Activated CD4-positive, alpha-beta T cell treated with anti-CD3 and anti-CD28 coated beads for 36 hours (primary cell): ENCODE measurements at regions not wholly inside any gene's neighbourhood (a gene's known extent, or its start where the extent isn't known, plus 50 kb on each side); places are given as distances from the start of the nearest gene placed in this dataset.
"Not testable (repeated sequence)": the region's sequence is repeated elsewhere in the genome, so short reads cannot be mapped to it uniquely, and the experiment has no call there.

Source experiments
- ATAC-seq: fragments of 200-7000 bp; cut with Tn5 transposase; one replicate; pipeline ENCODE4 v1.10.0; 2021; ENCODE audit warnings: mild to moderate bottlenecking, moderate library complexity
- CTCF ChIA-PET: fragments of 350-600 bp; sonication (Branson Sonifier 250); formaldehyde crosslinking; loops from one replicate; lab custom pipeline; 2021; ENCODE audit warnings: antibody characterized with exemption; lab: Charles Lee
- POLR2A ChIA-PET: fragments of 350-600 bp; sonication (Branson Sonifier 250); formaldehyde crosslinking; loops from one replicate; lab custom pipeline; 2021; ENCODE audit warnings: antibody characterized with exemption, inconsistent platforms; lab: Charles Lee
- DNase-seq: peaks from one replicate; pipeline ENCODE4 v3.0.0-alpha.2; 2020
- H3K27ac Mint-ChIP-seq: one replicate; pipeline ENCODE4 v1.8.0; 2021; ENCODE audit warnings: mixed read lengths
- H3K27me3 Mint-ChIP-seq: one replicate; pipeline ENCODE4 v1.8.0; 2021; ENCODE audit warnings: mixed read lengths
- H3K36me3 Mint-ChIP-seq: one replicate; pipeline ENCODE4 v1.8.0; 2021; ENCODE audit warnings: low read depth, mixed read lengths
- H3K4me1 Mint-ChIP-seq: one replicate; pipeline ENCODE4 v1.8.0; 2021; ENCODE audit warnings: mixed read lengths
- H3K4me3 Mint-ChIP-seq: one replicate; pipeline ENCODE4 v1.8.0; 2021; ENCODE audit warnings: mild to moderate bottlenecking, moderate library complexity, mixed read lengths
- H3K9me3 Mint-ChIP-seq: one replicate; pipeline ENCODE4 v1.8.0; 2021; ENCODE audit warnings: low read depth, mixed read lengths
- intact Hi-C, 2 experiments: fragments of 100-400 bp; cut with DNase I in 1 of 2; cut with micrococcal nuclease in 1 of 2; formaldehyde crosslinking; loops; one replicate each; pipeline versions ENCODE4 v1.14.2 to v1.15.1; 2022 to 2024; cut with DNase I, micrococcal nuclease

GRCh38 chr7:39793026-39793425 lies 157.0 kb upstream of the CDK13 start:
- intact Hi-C loops, H3K4me1 Mint-ChIP-seq, CTCF ChIA-PET, H3K9me3 Mint-ChIP-seq, POLR2A ChIA-PET, H3K27ac Mint-ChIP-seq, H3K27me3 Mint-ChIP-seq, ATAC-seq, DNase-seq, H3K4me3 Mint-ChIP-seq: not testable (repeated sequence)
- H3K36me3 Mint-ChIP-seq: peaks cover 11% of the 10 kb centered on the region

- ATAC-seq, H3K4me1 Mint-ChIP-seq, H3K4me3 Mint-ChIP-seq, intact Hi-C loops, DNase-seq, POLR2A ChIA-PET, H3K9me3 Mint-ChIP-seq, CTCF ChIA-PET, H3K27me3 Mint-ChIP-seq, H3K27ac Mint-ChIP-seq: not testable (repeated sequence)
- H3K36me3 Mint-ChIP-seq: peaks cover 11% of the 10 kb centered on the region
Observed at GRCh38 chr7:39793851-39794250, 156.2 kb upstream of the CDK13 start.

- H3K36me3 Mint-ChIP-seq, intact Hi-C loops, H3K27ac Mint-ChIP-seq, DNase-seq, H3K4me1 Mint-ChIP-seq, H3K27me3 Mint-ChIP-seq, ATAC-seq, H3K9me3 Mint-ChIP-seq, H3K4me3 Mint-ChIP-seq, CTCF ChIA-PET, POLR2A ChIA-PET: not testable (repeated sequence)
Observed at GRCh38 chr7:39796947-39797346, 153.1 kb upstream of the CDK13 start.

GRCh38 chr7:39798077-39798476 lies 152.0 kb upstream of the CDK13 start:
- H3K27ac Mint-ChIP-seq, CTCF ChIA-PET, DNase-seq, H3K36me3 Mint-ChIP-seq, H3K27me3 Mint-ChIP-seq, intact Hi-C loops, H3K4me1 Mint-ChIP-seq, POLR2A ChIA-PET, H3K9me3 Mint-ChIP-seq, ATAC-seq, H3K4me3 Mint-ChIP-seq: not testable (repeated sequence)

- ChIA-PET POLR2A (no interaction called here), CTCF (interaction anchor here (1.6 kb wide), 1 partner anchor 228 kb away, joined by 6 read pairs; no protein-coding TSS in a partner anchor)
- intact Hi-C loops: no loop called here
- Mint-ChIP-seq H3K27me3 (peaks cover 3% of the 10 kb centered on the region), H3K4me1 (no peaks in the 10 kb centered on the region), H3K27ac (no peak overlapping the region), H3K9me3 (no peaks in the 10 kb centered on the region), H3K36me3 (no peaks in the 10 kb centered on the region), H3K4me3 (no peak overlapping the region)
- ATAC-seq: no peak
- DNase-seq: no peak
Observed at GRCh38 chr7:39808796-39809481, 141.1 kb upstream of the CDK13 start.

- no peak for ATAC-seq
- ChIA-PET POLR2A (interaction anchor here (0.6 kb wide), 1 partner anchor 289 kb away, joined by 4 read pairs; no protein-coding TSS in a partner anchor), CTCF (interaction anchor here (1.6 kb wide), 1 partner anchor 229 kb away, joined by 6 read pairs; no protein-coding TSS in a partner anchor)
- no peak for DNase-seq
- Mint-ChIP-seq H3K27me3 (peaks cover 8% of the 10 kb centered on the region), H3K9me3 (no peaks in the 10 kb centered on the region), H3K4me1 (no peaks in the 10 kb centered on the region), H3K4me3 (no peak overlapping the region), H3K36me3 (no peaks in the 10 kb centered on the region), H3K27ac (no peak overlapping the region)
- intact Hi-C loops: no loop called here
Observed at GRCh38 chr7:39810204-39810642, 139.8 kb upstream of the CDK13 start.

- ATAC-seq: no peak
Observed at GRCh38 chr7:39810710-39811109, 139.3 kb upstream of the CDK13 start.

GRCh38 chr7:39811161-39811614 lies 138.9 kb upstream of the CDK13 start:
- POLR2A ChIA-PET: interaction anchor here (0.6 kb wide), 1 partner anchor 96 kb away, joined by 3 read pairs; no protein-coding TSS in a partner anchor
- Mint-ChIP-seq H3K4me3 (no peak overlapping the region), H3K9me3 (no peaks in the 10 kb centered on the region), H3K27me3 (peaks cover 10% of the 10 kb centered on the region), H3K36me3 (no peaks in the 10 kb centered on the region), H3K27ac (no peak overlapping the region), H3K4me1 (no peaks in the 10 kb centered on the region)
- CTCF ChIA-PET: no interaction called here
- DNase-seq (no peak), ATAC-seq (no peak)
- intact Hi-C loops: no loop called here

More at GRCh38 chr7:39810710-39811109, 139.3 kb upstream of the CDK13 start:
- POLR2A ChIA-PET: no interaction called here
- Mint-ChIP-seq H3K27me3 (peaks cover 10% of the 10 kb centered on the region), H3K4me1 (no peaks in the 10 kb centered on the region), H3K9me3 (no peaks in the 10 kb centered on the region), H3K27ac (no peak overlapping the region), H3K36me3 (no peaks in the 10 kb centered on the region), H3K4me3 (no peak overlapping the region)
- no peak for DNase-seq
- CTCF ChIA-PET: no interaction called here
- intact Hi-C loops: no loop called here

GRCh38 chr7:39816462-39817060 lies 133.5 kb upstream of the CDK13 start:
- DNase-seq (no peak), ATAC-seq (no peak)
- ChIA-PET POLR2A (no interaction called here), CTCF (interaction anchor here (0.7 kb wide), 1 partner anchor 91 kb away, joined by 3 read pairs; no protein-coding TSS in a partner anchor)
- intact Hi-C loops: no loop called here
- Mint-ChIP-seq H3K4me3 (no peak overlapping the region), H3K27ac (no peak overlapping the region), H3K4me1 (no peaks in the 10 kb centered on the region), H3K36me3 (no peaks in the 10 kb centered on the region), H3K9me3 (no peaks in the 10 kb centered on the region), H3K27me3 (peaks cover 15% of the 10 kb centered on the region)

- peaks cover 22% of the 10 kb centered on the region for H3K27me3 Mint-ChIP-seq
- H3K9me3 Mint-ChIP-seq: no peaks in the 10 kb centered on the region
- H3K4me3 Mint-ChIP-seq: no peak overlapping the region
- ChIA-PET POLR2A (interaction anchor here (0.9 kb wide), 1 partner anchor 72 kb away, joined by 3 read pairs; no protein-coding TSS in a partner anchor), CTCF (interaction anchor here (1.6 kb wide), 1 partner anchor 74 kb away, joined by 3 read pairs; no protein-coding TSS in a partner anchor)
- no peak for DNase-seq
- no peak overlapping the region for H3K27ac Mint-ChIP-seq
- intact Hi-C loops: no loop called here
- no peaks in the 10 kb centered on the region for H3K36me3 Mint-ChIP-seq
- ATAC-seq: no peak
- H3K4me1 Mint-ChIP-seq: no peaks in the 10 kb centered on the region
Observed at GRCh38 chr7:39819514-39819913, 130.5 kb upstream of the CDK13 start.

- CTCF ChIA-PET: no interaction called here
- ATAC-seq: no peak
- H3K27me3 Mint-ChIP-seq: peaks cover 23% of the 10 kb centered on the region
Observed at GRCh38 chr7:39824456-39825200, 125.4 kb upstream of the CDK13 start.

More at GRCh38 chr7:39824456-39825200, 125.4 kb upstream of the CDK13 start:
- Mint-ChIP-seq H3K4me1 (no peaks in the 10 kb centered on the region), H3K4me3 (no peak overlapping the region), H3K27ac (no peak overlapping the region), H3K36me3 (no peaks in the 10 kb centered on the region), H3K9me3 (no peaks in the 10 kb centered on the region)
- no peak for DNase-seq
- POLR2A ChIA-PET: no interaction called here
- intact Hi-C loops: no loop called here
